ENCODE measurements at regions not wholly inside any gene's neighbourhood (a gene's known extent, or its start where the extent isn't known, plus 50 kb on each side); places are given as distances from the start of the nearest gene placed in this dataset.
"Not testable (repeated sequence)": the region's sequence is repeated elsewhere in the genome, so short reads cannot be mapped to it uniquely, and the experiment has no call there.

DNA sequence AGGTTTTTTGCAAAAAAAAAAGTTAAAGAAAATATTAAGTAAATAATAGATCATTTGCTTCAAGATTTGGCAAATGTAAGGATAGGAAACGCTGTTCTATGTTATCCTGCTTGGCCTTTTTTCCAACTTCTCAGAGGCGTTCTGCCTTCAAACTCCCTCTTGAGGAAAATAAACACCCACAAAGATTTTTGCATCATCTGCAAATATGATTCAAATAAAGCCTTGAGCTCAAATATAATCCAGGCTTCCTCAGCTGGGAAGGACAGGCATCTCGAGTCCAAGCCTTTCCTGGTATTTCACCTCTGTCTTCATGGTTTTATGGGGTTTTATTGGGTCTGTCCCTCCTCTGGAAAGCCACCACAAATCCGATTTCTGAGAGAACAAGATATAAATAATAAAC lies 67.7 kb upstream of the PTPN1 start:
- no peak for DNase-seq (ENCODE audit: low read depth in 3 of 3, low spot score in 1 of 3)

GRCh38 chr20:50445354-50446151 lies 64.6 kb upstream of the PTPN1 start:
- no peak for DNase-seq (ENCODE audit: low read depth in 3 of 3, low spot score in 1 of 3)

DNA sequence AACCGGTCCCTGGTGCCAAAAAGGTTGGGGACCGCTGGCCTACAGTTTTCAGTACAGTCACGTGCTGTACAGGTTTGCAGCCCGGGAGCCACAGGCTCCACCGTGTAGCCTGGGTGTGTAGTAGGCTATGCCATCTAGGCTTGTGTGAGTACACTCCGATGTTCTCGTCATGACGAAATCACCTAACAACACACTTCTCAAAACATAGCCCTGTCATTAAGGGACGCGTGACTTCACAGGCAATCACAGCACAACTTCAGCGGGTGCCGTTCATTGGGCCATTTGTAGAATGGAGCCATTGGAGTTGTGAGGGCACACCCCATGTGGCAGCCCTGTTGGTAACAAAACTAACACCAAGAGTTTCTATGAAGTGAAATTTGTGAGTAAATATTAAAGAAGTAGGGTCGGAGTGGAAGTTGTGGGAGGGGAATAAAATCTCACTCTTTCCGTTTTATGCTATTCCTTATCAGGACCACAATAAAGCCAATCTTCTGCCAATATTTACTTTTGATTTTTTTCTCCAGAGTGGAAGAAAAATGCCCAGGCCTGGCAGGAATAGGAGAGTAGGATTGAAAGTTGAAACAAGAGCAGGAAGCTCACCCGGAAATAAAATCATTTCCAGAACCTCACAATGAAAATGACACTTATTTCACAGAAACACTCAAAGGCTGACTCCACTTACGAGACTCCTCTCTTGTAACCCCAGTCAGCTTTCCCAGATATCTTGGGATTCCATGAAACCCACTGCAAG lies 63.7 kb upstream of the PTPN1 start:
- no peak for DNase-seq (ENCODE audit: low read depth in 3 of 3, low spot score in 1 of 3)

GRCh38 chr20:50447102-50447804 lies 62.9 kb upstream of the PTPN1 start:
- no peak for DNase-seq (ENCODE audit: low read depth in 3 of 3, low spot score in 1 of 3)

DNA sequence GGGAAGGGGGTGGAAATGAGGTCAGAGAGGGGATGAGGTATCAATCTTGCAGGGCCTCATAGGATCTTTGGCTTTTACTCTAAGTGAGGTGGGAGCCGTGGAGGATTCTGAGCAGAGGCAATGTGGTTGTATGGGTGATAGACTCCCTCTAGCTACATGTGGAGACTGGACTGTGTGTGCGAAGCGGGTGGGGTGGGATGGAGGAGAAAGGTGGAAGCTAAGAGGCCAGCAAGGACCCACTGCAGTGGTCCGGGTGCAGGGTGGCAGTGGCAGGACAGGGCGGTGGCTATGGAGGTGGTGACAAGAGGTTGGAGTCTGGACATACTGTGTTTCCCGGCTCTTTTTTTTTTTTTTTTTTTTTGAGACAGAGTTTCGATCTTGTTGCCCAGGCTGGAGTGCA lies 62.4 kb upstream of the PTPN1 start:
- no peak for DNase-seq (ENCODE audit: low read depth in 3 of 3, low spot score in 1 of 3)

GRCh38 chr20:50448625-50449403 lies 61.4 kb upstream of the PTPN1 start:
- not testable (repeated sequence) for DNase-seq (ENCODE audit: low read depth in 3 of 3, low spot score in 1 of 3)

- no peak for DNase-seq (ENCODE audit: low read depth in 3 of 3, low spot score in 1 of 3)
These were observed 60.3 kb upstream of the PTPN1 start for GRCh38 chr20:50449738-50450492.

DNA sequence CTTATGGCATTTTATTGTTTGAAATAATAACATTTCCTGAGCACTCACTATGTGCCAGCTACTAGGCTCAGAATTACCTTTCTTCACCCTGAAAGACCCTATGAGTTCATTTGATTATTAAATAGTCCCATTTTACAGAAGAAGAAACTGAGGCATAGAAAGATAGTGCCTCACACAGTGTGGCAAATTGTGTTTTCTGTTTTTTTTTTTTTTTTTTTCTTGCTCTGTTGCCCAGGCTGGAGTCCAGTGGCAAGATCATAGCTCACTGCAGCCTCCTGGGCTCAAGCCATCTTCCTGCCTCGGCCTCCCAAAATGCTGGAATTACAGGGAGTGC lies 59.7 kb upstream of the PTPN1 start:
- no peak for DNase-seq (ENCODE audit: low read depth in 3 of 3, low spot score in 1 of 3)

GRCh38 chr20:50450881-50451752 lies 59.1 kb upstream of the PTPN1 start:
- DNase-seq (ENCODE audit: low read depth in 3 of 3, low spot score in 1 of 3), result no peak

DNA sequence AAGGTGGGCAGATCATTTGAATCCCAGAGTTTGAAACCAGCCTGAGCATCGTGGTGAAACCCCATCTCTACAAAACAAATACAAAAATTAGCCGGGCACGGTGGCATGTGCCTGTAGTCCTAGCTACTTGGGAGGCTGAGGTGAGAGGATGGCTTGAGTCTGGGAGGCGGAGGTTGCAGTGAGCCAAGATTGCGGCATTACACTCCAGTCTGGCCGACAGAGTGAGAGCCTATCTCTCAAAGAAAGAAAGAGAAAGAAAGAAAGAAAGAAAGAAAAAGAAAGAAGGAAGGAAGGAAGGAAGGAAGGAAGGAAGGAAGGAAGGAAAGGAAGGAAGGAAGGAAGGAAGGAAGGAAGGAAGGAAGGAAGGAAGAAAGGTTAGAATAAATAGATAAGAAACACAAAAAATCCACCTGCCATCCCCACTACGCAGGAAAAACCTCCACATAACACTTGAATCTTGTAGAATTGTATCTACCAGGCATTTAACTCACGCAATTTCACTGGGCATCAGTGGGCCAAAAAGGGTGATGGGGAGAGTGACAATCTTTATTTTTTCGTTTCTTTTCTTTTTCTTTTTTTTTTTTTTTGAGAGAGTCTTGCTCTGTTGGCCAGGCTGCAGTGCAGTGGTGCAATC lies 58.3 kb upstream of the PTPN1 start:
- not testable (repeated sequence) for DNase-seq (ENCODE audit: low read depth in 3 of 3, low spot score in 1 of 3)

DNA sequence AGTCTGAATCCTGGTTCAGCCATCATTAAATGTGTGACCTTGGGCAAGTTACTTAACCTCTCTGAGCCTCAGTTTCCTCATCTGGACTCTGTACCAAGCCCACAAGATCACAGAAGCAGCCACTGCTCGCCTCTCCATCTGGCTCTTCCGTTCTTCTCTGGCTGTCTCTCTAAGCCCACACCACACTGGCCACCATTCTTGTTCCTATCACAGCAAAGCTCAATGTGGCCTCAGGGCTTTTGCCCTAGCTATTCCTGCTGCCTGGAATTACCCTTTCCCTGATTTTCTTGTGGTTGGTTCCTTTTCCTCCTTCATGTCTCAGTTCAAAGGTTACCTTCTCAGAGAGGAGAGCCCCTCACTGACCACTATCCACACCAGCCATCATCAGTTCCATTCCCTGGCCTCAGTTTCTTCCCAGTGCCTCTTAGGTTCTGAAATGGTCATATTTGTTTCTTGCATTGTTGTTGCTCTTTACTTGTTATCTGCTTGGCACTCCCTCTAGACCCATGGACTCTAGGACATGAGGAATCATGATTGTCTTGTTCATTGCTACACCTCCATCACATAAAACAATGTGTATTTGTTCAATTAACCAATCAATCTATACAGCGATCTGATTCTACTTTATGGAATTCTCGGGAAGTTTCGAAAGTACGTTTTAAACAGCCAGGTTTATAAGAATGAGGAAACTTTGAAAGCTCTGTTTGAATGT lies 56.5 kb upstream of the PTPN1 start:
- DNase-seq (ENCODE audit: low read depth in 3 of 3, low spot score in 1 of 3), result no peak

DNA sequence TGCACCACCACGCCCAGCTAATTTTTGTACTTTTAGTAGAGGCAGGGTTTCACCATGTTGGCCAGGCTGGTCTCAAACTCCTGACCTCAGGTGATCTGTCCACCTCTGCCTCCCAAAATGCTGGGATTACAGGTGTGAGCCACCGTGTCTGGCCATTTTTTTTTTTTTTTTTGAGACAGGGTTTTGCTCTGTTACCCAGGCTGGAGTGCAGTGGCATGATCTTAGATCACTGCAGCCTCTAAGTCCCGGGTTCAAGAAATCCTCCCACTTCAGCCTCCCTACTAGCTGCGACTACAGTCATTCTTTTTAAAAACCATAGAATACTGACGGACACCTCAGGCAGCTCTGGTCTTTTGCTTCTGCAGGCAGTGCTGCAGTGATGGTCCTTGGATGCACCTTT lies 54.9 kb upstream of the PTPN1 start:
- DNase-seq (ENCODE audit: low read depth in 3 of 3, low spot score in 1 of 3), result not testable (repeated sequence)

GRCh38 chr20:50455656-50456451 lies 54.3 kb upstream of the PTPN1 start:
- no peak for DNase-seq (ENCODE audit: low read depth in 3 of 3, low spot score in 1 of 3)

DNA sequence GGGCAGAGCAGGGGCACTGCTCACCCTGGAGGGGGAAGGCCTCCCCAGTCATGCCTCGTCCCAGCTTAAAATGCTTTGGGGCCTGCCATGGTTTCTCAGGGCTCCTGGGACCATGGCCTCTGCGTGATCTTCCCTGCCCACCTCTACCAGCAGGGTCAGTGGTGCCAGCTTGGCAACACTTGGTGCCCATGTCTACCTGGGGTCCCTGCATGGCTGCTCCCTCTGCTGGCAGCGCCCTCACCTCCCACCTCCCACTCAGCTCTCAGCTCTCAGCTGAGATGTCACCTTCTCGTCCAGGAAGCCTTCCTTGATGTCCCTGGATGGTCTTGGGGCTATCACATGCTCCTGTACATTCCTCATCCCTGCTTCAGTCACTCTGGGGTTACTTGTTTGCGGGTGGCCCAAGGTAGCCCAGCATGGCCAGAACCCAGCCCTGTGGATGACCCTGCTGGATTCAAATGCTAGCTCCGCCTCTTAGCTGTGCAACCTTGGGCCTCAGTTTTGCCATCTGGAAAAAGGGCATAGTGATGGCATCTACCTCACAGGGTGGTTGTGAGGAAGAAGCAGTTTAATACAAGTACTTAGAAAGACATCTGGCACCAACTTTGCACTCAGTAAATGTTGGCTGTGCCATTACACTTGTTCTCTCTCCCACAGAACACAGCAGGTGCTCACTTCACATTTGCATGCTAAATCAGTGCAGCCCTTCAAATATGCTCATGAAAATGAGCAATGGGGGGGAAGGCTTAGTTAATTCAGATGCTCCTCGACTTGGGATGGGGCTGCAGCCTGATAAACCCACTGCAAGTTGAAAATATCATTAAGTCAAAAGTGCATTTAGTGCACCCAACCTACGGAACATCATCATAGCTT lies 53.5 kb upstream of the PTPN1 start:
- DNase-seq (ENCODE audit: low read depth in 3 of 3, low spot score in 1 of 3), result no peak

DNA sequence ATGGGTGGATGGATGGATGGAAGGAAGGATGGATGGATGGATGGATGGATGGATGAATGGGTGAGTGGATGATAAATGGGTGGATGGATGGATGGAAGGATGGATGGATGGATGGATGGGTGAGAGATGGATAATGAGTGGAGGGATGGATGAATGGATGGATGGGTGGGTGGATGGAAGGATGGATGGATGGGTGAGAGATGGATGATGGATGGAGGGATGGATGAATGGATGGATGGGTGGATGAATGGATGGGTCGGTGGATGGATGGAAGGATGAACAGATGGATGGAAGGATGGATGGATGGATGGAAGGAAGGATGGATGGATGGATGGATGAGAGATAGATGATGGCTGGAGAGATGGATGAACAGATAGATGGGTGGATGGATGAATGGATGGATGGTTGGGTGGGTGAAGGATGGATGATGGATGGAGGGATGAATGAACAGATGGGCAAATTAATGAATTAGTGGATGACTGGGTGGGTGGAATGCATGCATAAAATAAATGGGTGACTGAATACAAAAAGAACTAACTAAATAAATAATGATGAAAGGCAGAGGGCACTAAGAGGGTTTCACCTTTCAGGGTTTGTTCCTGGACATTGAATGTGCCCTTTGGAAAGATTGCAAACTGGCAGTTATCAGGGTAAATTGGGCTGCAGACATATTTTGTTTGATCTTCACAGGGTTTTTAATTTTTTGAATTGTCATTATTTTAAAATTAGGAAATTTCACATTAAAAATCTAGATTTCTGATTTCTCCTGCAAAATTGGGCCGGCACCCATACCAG lies 50.9 kb upstream of the PTPN1 start:
- no peak for DNase-seq (ENCODE audit: low read depth in 3 of 3, low spot score in 1 of 3)

GRCh38 chr20:50460115-50460607 lies 50.0 kb upstream of the PTPN1 start:
- DNase-seq (ENCODE audit: low read depth in 3 of 3, low spot score in 1 of 3), result no peak
